ENCODE measurements at regions not wholly inside any gene's neighbourhood (a gene's known extent, or its start where the extent isn't known, plus 50 kb on each side); places are given as distances from the start of the nearest gene placed in this dataset.

DNA sequence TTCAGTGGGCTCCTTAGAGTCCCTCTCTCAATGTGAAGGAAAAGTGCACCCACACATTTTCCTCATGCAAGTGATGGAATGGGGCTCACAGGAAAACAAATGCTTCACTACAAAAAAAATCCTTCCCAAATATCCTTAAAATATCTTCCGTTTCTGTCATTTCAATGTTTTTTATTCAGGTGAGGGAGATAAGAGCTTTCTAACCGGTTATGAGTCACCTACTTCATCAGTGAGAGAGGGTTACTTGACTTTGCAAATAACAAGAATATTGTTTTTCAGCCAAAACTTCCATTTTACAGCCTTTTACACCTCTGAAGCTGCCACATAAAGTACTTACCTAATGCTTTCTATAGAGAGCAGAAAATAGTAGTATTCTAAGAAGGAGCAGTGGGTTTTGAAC is 98.3 kb upstream of the CD55 start:
- CTCF ChIA-PET = interaction anchor here (0.6 kb wide), 1 partner anchor 225 kb away, joined by 3 read pairs; no protein-coding TSS in a partner anchor
- Histone ChIP-seq H4K20me1 (ENCODE audit: low read length) (no peaks in the 10 kb centered on the region), H3K9me2 (replicated peaks; ENCODE audit: low read length) (no peaks in the 10 kb centered on the region), H3K79me2 (ENCODE audit: low read length) (no peaks in the 10 kb centered on the region), H3K36me3 (ENCODE audit: low read depth, low read length) (no peaks in the 10 kb centered on the region), H3K4me2 (ENCODE audit: low read length) (peak overlapping the region; percentile 64), H2AFZ (ENCODE audit: low read length) (no peak overlapping the region), H3K4me3 (ENCODE audit: low read length) (peak overlapping the region; percentile 21; the same call in 1 of the 2 replicates), H3K27me3 (ENCODE audit: low read length) (no peaks in the 10 kb centered on the region), H3K4me1 (ENCODE audit: insufficient read depth, low read length) (peaks cover 47% of the 10 kb centered on the region), H3K9me3 (ENCODE audit: low read length) (no peaks in the 10 kb centered on the region), H3K27ac (ENCODE audit: low read length) (peak overlapping the region; percentile 69), H3K9ac (ENCODE audit: low read length) (peak overlapping the region; percentile 12; the same call in 1 of the 2 replicates), H3F3A (ENCODE audit: low read length, unreplicated experiment) (no peaks in the 10 kb centered on the region)
- no TSS peak for BruUV-seq (replicated peaks)
- peak; percentile 61 for ATAC-seq
- intact Hi-C loops (cut with micrococcal nuclease) = loop anchor here (1.0 to 5.0 kb wide), 2 partner anchors 18 to 99 kb away; partner anchors contain the start of gene CD55
- no peak for TF ChIP-seq EZH2 (IDR thresholded peaks at IDR 0.05; ENCODE audit: low read length, unreplicated experiment)
- POLR2A ChIA-PET (ENCODE audit: unreplicated experiment) = interaction anchor here (0.6 kb wide), 1 partner anchor 152 kb away, joined by 4 read pairs; no protein-coding TSS in a partner anchor
- DNase-seq = peak; percentile 82

- Histone ChIP-seq H3K27ac (ENCODE audit: low read length) (peak overlapping the region; percentile 2; the same call in 1 of the 2 replicates), H3K9me2 (replicated peaks; ENCODE audit: low read length) (no peaks in the 10 kb centered on the region), H3K9me3 (ENCODE audit: low read length) (no peaks in the 10 kb centered on the region), H3K36me3 (ENCODE audit: low read depth, low read length) (no peaks in the 10 kb centered on the region), H3K4me2 (ENCODE audit: low read length) (no peak overlapping the region), H4K20me1 (ENCODE audit: low read length) (no peaks in the 10 kb centered on the region), H2AFZ (ENCODE audit: low read length) (no peak overlapping the region), H3K4me1 (ENCODE audit: insufficient read depth, low read length) (peaks cover 35% of the 10 kb centered on the region), H3K79me2 (ENCODE audit: low read length) (no peaks in the 10 kb centered on the region), H3K9ac (ENCODE audit: low read length) (no peak overlapping the region), H3K27me3 (ENCODE audit: low read length) (no peaks in the 10 kb centered on the region), H3K4me3 (ENCODE audit: low read length) (no peak overlapping the region), H3F3A (ENCODE audit: low read length, unreplicated experiment) (no peaks in the 10 kb centered on the region)
- ChIA-PET POLR2A (ENCODE audit: unreplicated experiment) (no interaction called here), CTCF (no interaction called here)
- intact Hi-C loops (cut with micrococcal nuclease) = loop anchor here (5.0 kb wide), 1 partner anchor 98 kb away; the partner anchor contains the start of gene CD55
- no TSS peak for BruUV-seq (replicated peaks)
- TF ChIP-seq, protein P1, sequence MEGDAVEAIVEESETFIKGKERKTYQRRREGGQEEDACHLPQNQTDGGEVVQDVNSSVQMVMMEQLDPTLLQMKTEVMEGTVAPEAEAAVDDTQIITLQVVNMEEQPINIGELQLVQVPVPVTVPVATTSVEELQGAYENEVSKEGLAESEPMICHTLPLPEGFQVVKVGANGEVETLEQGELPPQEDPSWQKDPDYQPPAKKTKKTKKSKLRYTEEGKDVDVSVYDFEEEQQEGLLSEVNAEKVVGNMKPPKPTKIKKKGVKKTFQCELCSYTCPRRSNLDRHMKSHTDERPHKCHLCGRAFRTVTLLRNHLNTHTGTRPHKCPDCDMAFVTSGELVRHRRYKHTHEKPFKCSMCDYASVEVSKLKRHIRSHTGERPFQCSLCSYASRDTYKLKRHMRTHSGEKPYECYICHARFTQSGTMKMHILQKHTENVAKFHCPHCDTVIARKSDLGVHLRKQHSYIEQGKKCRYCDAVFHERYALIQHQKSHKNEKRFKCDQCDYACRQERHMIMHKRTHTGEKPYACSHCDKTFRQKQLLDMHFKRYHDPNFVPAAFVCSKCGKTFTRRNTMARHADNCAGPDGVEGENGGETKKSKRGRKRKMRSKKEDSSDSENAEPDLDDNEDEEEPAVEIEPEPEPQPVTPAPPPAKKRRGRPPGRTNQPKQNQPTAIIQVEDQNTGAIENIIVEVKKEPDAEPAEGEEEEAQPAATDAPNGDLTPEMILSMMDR (conservative IDR thresholded peaks at IDR 0.05; ENCODE audit: low read depth, low read length) = no peak
- TF ChIP-seq EZH2 (IDR thresholded peaks at IDR 0.05; ENCODE audit: low read length, unreplicated experiment) (no peak), EZH2phosphoT487 (IDR thresholded peaks at IDR 0.05; ENCODE audit: borderline replicate concordance, low read length) (no peak)
- no peak for ATAC-seq
- no peak for DNase-seq
Observed at GRCh38 chr1:207224666-207225065, 96.8 kb upstream of the CD55 start.

- Histone ChIP-seq H3K27ac (ENCODE audit: low read length) (no peak overlapping the region), H4K20me1 (ENCODE audit: low read length) (no peaks in the 10 kb centered on the region), H3F3A (ENCODE audit: low read length, unreplicated experiment) (no peaks in the 10 kb centered on the region), H3K4me3 (ENCODE audit: low read length) (no peak overlapping the region), H3K9me3 (ENCODE audit: low read length) (no peaks in the 10 kb centered on the region), H3K4me2 (ENCODE audit: low read length) (no peak overlapping the region), H3K9ac (ENCODE audit: low read length) (no peak overlapping the region), H3K27me3 (ENCODE audit: low read length) (no peaks in the 10 kb centered on the region), H3K9me2 (replicated peaks; ENCODE audit: low read length) (no peaks in the 10 kb centered on the region), H3K36me3 (ENCODE audit: low read depth, low read length) (no peaks in the 10 kb centered on the region), H3K79me2 (ENCODE audit: low read length) (no peaks in the 10 kb centered on the region), H2AFZ (ENCODE audit: low read length) (no peak overlapping the region), H3K4me1 (ENCODE audit: insufficient read depth, low read length) (peaks cover 26% of the 10 kb centered on the region)
- DNase-seq (no peak), ATAC-seq (no peak)
- TF ChIP-seq EZH2 (IDR thresholded peaks at IDR 0.05; ENCODE audit: low read length, unreplicated experiment) (no peak), EZH2phosphoT487 (IDR thresholded peaks at IDR 0.05; ENCODE audit: borderline replicate concordance, low read length) (no peak)
- TF ChIP-seq, protein P1 (conservative IDR thresholded peaks at IDR 0.05; ENCODE audit: low read depth, low read length) = no peak
- ChIA-PET CTCF (no interaction called here), POLR2A (ENCODE audit: unreplicated experiment) (no interaction called here)
- BruUV-seq (replicated peaks) = no TSS peak
- intact Hi-C loops (cut with micrococcal nuclease) = no loop called here
Observed at GRCh38 chr1:207227131-207227630, 94.3 kb upstream of the CD55 start.
